GM18951 (cell line): ENCODE measurements at regions not wholly inside any gene's neighbourhood (a gene's known extent, or its start where the extent isn't known, plus 50 kb on each side); places are given as distances from the start of the nearest gene placed in this dataset.
"Not testable (repeated sequence)": the region's sequence is repeated elsewhere in the genome, so short reads cannot be mapped to it uniquely, and the experiment has no call there.

Experiments
- POLR2A ChIP-seq: IDR thresholded peaks from 4 replicates; pipeline ENCODE4 v1.6.1; 2011; ENCODE audit warnings: mild to moderate bottlenecking; ENCODE audit not compliant: insufficient read length, insufficient read depth; ENCODE audit errors: extremely low read depth
- in situ Hi-C: fragments of 300-500 bp; cut with MboI; formaldehyde crosslinking; loops from one replicate; pipeline ENCODE4 v1.12.0; 2022; ENCODE audit warnings: low sequenced_read_pairs, mixed read lengths, inconsistent platforms; ENCODE audit not compliant: unreplicated experiment

DNA sequence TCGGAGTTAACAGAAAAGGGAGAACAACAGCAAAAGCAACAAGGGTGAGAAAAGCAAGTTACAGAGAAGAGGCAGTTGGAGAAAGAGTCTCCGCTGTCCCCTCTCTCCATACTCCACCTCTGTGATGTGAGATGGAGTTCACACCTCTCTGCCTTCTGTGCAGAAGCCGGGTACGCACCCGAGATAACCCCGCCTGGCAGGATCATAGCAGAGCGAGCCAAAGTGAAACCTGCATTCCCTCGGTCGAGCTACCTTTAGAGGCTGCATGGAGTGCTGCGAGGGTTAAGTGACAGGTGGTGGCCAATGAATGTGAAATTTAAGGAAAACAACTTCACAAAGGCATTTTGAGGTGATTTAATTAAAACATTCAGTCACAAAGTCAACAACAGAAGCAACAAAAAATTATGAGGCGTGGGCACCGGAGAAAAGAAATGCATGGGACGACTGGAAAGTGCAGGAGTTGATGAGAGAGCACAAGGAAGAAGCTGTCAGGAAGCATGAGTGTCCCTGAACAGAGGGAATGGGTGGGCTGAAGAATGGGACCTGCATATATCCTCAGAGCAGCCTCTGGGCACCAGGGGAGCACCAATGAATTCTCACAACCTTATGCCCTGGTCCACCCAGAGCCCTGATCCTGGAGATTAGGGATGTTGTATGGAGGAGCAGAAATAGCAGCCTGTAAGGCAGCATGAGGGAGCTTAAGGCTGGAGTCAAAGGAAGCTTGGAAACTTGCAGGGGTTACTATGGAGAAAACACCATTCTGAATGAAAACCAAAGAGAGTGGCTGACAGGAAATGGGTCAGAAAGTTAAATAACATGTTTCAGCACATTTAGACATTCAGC is 208.3 kb downstream of the EMP1 start:
- no peak for TF ChIP-seq POLR2A
- in situ Hi-C loops = no loop called here

DNA sequence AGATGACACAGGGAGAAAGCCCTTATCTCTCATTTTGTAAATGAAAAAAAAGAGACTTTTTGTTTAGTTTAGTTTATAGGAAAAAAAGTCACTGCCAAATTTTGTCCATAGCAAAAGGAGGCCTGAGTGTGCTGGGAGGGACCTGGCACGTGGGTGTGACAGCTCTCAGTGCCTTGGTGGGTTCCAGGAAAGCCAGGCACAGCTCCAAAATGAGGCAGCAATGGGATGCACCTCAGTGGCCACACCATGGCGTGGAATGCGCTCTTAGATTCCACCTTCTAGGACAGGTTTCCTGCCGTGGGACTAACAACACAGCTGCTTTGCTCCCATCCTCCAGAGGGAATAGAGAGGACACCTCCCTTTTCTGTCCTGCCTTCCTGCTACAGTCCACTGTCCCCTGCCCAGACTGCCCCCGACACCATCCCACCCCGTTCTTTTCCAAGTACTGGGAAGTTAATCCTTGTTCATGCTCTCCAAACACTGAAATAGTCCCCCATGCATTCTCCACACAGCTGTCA is 207.6 kb downstream of the EMP1 start:
- no peak for TF ChIP-seq POLR2A
- in situ Hi-C loops = no loop called here

DNA sequence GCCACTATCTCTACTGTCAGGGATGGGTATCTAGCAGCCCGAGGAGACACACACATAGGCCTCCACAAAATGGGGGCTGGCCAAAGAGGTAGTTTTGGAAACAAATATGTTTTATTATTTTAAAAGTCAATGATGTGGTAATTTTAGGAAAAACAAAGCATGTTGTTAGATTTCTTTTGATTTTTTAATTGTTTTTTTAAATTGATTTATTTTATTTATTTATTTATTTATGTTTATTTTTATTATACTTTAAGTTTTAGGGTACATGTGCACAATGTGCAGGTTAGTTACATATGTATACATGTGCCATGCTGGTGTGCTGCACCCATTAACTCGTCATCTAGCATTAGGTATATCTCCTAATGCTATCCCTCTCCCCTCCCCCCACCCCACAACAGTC is 194.8 kb downstream of the EMP1 start:
- in situ Hi-C loops = not testable (repeated sequence)

DNA sequence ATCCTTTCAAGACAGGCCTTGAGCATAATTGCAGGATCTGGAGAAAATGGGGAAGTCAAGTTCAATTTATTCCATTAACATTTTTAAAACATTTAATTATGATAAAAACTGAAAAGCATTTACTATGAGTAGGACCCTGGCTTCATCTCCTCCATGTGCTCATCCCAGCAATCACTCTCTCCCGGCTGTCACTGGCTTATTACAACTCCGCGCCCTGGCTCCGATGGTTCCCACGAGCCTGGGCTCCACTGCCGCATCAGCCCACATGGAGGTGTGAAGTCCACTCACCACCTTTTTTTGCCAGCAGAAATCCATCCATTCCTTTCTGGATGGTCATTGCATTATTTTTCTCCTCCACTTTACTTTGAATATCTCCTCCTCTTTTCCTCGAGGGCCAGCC is 194.4 kb downstream of the EMP1 start:
- in situ Hi-C loops = no loop called here
- TF ChIP-seq POLR2A = no peak

DNA sequence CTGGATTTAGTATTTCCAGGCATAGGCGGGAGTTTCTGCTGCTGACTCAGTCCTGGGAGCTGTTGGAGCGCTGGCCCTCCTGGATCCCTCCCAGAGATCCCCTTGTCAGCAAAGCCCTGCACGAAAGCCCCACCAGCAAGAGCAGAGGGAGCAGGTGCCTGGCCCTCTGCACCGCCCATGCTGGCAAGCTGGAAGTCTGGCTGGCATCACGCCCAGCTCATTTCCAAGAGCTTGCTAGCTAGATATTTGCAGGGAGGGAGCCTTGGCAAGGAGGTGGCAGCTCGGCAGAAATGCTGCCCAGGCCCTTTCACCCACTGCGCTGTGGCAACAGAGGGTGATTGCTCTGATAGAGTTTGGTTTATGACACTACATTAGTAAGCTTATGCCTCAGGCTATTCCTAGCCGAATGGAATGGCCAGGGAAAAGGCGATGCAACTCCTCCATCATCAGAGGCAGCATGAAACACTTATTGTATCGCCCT is 193.9 kb downstream of the EMP1 start:
- in situ Hi-C loops = no loop called here
- TF ChIP-seq POLR2A = no peak

DNA sequence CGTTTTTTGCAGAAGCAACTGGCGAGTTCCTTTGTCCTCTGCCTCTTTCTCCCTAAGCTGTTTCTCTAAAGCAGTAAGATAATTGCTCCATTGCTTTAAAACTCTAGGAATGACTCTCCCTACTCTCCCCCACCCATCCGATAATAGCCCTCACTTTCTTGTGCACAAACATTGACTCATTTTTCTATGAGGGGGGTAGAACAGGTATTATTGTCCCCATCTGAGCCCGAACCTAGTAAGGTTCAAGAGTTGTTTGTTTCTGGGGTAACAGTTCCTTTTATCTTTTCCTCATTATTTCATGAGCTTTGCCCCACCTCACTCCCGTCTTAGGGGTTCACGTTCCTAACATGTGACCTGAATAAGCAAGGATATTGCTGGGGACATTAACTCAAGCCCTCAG is 190.6 kb downstream of the EMP1 start:
- in situ Hi-C loops = no loop called here
- TF ChIP-seq POLR2A = no peak

DNA sequence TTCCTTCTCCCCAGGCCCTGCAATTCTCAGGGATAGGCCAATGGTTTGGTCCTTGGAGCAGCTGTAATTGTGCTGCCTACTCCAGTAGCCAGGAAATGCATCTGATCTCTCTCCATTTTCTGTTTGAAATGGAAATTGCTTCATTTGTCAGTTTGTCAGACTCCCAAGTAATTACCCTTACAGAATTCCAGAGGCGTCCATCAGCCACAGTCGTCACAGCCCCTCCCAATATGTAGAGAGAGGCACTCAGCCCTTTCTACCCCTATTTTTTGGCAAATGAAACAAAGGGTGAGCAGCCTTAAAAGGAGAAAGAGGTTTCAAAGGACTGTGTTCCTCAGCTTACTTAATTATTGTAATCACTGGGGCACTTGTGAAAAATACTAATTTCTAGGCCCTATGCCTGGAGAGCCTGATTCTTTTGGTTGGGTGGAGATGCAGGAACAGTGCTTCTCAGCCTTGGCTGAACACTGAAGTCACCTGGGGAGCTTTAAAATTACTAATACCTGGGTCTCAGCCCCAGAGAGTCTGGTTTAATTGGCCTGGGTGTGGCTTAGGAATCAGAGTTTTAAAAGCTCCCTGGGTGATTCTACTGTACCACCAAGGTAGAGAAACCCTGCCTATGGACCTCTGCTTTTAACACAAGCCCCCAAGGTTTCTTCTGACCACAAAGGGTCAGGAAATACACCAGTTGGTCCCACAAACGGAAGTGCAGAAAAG is 190.0 kb downstream of the EMP1 start:
- in situ Hi-C loops = no loop called here

DNA sequence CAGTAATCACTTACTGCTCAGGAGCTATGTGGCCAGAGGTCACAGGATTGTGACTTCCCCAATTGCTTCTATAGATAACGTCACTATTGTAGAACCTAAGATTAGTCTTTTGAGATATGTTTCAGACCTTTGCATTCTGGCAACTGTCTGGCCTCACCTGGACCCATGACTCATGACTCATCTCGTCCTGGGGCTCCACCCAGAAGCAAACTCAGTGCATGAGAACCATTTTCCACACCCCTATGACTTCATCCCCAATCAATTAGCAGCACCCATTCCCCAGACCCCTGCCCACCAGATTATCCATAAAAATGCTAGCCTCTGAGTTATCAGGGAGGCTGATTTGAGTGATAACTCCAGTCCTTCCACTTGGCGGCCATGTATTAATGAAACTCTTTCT is 186.9 kb downstream of the EMP1 start:
- TF ChIP-seq POLR2A = no peak
- in situ Hi-C loops = no loop called here

More for the DNA sequence above, 190.0 kb downstream of the EMP1 start:
- TF ChIP-seq POLR2A = no peak

DNA sequence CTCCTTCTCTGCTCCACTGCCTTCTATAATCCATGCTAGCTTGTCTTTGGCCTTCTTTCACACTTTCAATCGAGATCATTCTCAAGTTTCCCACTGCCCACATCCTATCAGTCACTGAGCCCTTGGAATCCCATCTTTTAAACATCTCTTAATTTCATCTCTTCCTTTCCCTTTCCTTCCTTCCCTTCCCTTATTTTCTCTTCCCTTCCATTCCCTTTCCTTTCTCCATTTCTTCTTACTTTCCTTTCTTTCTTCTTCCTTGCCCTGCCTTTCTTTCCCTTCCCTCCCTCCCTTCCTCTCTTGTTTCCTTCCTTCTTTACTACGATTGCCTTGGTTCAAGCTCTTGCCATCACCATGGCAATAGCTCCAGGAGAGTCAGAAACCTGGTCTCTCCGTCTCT is 183.8 kb downstream of the EMP1 start:
- TF ChIP-seq POLR2A = no peak
- in situ Hi-C loops = no loop called here

DNA sequence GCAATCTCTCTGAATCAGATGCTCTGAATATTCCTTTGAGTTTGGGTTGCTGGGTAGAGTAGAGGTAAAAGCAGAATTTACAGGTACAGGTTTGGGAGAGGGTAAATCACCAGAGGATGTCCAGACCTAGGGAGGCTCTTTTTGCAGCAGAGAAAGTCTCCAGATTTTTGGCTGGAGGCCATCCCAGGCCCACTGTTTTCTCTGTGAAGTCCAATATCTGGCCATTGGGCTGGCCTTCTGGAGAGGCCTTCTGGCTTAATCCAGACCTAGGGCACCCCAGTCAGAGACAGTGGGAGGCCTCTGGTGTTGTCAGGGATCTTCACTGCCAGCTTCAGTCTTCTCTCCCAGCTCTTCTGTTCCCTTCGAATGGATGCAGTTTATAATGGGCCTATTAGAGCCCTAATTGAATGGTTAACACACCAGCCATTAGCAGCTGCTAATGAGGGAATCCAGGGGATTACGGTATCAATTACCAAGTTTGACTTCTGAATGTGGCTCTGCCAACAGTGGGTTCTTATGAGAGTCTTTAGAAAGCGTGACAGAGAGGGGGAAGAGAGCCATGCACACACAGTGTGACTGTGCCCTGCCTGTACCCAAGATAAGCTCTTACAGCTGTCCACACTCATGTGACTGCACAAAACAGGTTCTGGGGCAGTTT is 183.1 kb downstream of the EMP1 start:
- in situ Hi-C loops = no loop called here

DNA sequence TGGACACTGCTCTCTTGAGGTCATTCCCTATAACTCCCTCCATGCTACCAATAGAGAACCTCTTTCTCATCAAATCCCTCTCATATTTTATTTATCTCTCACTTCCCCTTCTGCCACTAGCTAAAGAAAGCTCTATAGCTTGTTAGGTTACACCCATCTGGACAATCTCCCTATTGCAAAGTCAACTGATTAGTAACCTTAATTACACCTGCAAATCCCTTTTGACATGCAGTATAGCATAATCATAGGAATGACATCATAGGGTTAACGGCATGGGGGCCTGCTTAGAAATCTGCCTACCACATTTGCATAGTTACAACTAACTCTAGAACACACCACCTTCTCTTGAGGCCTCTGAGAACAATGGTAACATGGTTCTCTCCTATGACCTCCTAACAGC is 181.2 kb downstream of the EMP1 start:
- in situ Hi-C loops = no loop called here
- TF ChIP-seq POLR2A = no peak

More for the DNA sequence above, 183.1 kb downstream of the EMP1 start:
- no peak for TF ChIP-seq POLR2A

DNA sequence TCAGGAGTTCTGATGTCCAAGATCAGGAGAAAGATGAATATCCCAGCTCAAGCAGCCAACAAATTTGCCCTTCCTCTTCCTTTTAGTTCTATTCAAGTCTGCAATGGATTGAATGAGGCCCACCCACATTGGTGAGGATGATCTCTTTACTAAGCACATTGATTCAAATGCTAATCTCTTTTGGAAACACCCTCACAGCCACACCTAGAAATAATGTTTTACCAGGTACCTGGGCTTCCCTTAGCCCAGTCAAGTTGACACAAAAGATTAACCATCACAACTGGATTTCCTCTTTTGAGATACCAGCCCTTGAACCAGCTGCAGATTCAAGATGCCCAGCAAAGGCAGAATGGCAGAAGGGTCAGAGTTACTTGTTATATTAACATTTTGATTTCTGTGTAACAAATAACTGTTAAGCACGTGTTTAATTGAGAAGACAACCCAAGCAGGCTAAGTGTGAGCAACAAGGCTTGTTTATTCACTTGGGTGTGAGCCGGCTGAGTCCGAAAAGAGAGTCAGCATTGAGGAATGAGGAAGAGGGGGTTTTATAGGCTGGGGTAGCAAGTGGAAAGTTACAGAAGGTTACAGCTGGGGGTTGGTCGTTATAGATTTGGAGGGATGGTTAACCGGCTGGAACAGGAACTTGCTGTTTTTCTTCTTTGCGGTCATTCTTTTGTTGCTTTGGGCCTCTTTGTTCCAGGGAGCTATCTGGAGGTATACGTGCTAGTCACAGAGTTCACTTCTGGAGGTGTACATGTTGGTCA is 180.3 kb downstream of the EMP1 start:
- in situ Hi-C loops = no loop called here
- no peak for TF ChIP-seq POLR2A
